GM21786 (cell line): ENCODE measurements at regions not wholly inside any gene's neighbourhood (a gene's known extent, or its start where the extent isn't known, plus 50 kb on each side); places are given as distances from the start of the nearest gene placed in this dataset.
"Not testable (repeated sequence)": the region's sequence is repeated elsewhere in the genome, so short reads cannot be mapped to it uniquely, and the experiment has no call there.

ENCODE experiments used
- ATAC-seq: cut with Tn5 transposase; IDR thresholded peaks from one replicate; pipeline ENCODE4 v1.9.1; 2021; ENCODE audit not compliant: unreplicated experiment

DNA sequence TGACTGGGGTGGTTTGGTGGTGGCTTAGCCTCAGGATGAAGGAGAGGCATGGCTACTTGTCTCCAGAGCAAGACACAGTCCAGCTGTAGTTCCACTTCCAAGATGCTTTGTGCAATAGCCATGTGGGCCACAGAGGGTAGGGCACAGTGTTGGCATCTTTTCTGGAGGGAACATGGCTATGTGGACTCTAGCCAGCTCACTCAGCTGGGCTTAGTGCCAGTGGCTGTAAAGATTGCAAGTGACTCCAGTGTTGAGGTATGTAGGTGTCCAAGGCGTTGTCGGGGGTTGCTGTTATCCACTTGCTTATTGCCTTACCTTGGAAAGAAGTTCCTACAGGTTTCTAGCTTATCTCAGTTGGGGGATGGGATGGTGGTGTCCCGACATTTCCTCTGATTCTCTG lies 233.4 kb downstream of the CD109 start:
- no peak for ATAC-seq

DNA sequence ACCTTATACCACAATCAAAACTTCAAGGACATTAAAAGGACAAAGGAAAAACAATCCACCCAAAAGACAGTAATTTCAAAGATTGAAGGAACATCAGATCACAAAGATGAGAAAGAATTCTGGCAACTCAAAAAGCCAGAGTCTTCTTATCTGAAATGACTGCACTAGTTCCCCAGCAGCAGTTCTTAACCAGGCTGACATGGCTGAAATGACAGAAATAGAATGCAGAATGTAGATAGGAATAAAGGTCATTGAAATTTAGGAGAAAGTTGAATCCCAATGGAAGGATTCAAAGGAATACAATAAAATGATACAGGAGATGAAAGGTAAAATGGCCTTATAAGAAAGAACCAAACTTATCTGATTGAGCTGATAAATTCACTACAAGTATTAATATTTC lies 231.4 kb downstream of the CD109 start:
- ATAC-seq = no peak

DNA sequence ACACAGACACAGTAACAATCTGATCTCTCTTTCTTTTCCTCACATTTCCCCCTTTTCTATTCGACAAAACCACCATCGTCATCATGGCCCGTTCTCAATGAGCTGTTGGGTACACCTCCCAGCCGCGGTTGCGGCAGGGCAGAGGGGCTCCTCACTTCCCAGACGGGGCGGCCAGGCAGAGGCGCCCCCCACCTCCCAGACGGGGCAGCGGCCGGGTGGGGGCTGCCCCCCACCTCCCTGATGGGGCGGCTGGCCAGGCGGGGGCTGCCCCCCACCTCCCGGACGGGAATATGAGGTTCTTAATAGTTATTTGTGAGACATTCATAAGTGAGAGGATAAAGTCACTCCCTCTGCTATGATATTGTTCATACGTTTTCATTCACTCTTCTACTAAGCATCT lies 229.7 kb downstream of the CD109 start:
- not testable (repeated sequence) for ATAC-seq

DNA sequence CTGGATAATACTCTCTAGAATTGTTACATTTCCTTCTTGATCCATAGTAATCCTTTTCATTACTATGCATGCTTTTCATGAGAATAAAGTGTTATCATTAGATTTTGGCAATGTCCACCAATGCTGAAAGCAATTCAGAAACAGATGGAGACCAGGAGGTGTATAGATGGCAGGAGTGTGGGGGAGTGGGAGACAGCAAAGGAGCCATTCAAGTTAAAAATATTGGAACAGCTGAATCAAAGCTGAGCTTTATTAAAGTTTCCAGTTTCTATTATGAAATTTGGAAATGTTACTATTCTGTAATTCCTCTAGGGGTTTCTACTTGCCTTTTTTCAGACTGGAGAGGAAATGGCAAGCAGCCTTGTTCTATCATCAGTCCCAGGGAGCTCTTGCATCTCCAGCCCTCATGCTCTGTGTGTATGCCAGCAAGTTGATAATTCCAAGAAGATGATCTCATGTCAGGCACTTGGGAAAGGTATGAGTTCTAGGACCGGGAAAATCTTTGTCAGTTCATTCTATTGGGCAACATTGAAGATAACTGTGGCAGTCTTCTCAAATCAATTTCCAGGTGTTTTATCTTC lies 228.0 kb downstream of the CD109 start:
- no peak for ATAC-seq

DNA sequence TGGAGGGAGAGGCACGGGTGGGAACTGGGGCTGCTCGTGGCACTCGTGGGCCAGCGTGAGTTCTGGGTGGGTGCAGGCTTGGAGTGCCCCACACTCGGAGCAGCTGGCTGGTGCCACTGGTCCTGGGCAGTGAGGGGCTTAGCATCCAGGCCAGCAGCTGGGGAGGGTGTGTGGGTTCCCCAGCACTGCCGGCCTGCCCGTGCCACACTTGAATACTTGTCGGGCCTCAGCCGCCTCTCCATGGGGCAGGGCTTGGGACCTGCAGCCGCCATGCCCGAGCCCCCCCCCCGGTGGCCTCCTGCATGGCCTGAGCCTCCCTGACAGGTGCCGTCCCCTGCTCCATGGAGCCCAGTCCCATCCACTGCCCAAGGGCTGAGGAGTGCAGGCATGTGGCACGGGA lies 207.2 kb downstream of the CD109 start:
- ATAC-seq = no peak

DNA sequence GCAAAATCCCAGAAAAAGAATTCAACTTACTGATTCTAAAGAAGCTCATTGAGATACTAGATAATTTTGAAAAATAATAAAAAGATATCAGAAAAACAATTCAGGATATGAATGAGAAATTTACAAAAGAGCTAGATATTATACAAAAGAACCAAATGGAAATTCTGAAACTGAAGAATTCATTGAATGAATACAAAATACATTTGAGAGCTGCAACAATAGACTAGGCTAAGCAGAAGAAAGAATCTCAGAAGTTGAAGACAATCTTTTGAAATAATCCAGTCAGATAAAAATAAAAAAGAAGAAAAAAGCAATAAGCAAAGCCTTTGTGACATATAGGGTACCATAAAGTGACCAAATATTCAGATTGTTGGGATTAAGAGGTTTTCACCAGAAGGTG lies 206.0 kb downstream of the CD109 start:
- no peak for ATAC-seq

DNA sequence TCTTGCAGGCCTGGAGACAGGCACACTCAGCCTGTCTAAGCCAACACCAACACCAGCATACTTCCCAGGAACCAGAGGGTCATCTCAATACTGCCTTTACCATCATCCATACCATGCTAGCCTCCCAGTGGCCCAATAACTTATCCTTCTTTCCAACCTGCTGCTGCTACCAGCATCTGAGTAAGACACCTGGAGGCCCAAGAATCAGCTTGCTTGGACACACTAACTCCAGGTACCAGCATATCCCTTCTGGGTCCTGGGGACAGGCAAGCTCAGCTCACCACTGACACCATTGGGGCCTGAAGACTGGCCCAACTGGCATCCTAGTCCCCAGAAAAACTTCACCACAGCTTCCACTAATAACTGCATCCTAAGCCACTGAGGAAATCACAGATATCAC lies 205.3 kb downstream of the CD109 start:
- no peak for ATAC-seq

DNA sequence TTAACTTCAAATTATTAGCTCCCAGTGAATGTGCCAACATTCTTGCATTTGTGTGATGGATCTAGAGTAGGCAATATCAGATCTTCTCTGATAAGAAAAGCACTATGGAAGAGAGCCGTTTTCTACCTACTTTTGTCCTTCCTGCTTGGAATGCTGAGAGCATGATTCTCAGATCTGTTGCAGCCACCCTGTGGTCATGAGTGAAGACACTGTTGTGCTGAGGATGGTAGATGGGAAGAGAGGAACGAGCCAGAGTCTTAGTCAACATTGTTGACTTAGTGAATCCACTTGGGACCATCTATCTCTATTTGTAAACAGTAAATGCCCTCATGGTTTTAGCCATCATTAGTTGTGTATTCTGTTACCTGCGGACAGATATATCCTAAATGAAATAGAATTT lies 202.6 kb downstream of the CD109 start:
- no peak for ATAC-seq

DNA sequence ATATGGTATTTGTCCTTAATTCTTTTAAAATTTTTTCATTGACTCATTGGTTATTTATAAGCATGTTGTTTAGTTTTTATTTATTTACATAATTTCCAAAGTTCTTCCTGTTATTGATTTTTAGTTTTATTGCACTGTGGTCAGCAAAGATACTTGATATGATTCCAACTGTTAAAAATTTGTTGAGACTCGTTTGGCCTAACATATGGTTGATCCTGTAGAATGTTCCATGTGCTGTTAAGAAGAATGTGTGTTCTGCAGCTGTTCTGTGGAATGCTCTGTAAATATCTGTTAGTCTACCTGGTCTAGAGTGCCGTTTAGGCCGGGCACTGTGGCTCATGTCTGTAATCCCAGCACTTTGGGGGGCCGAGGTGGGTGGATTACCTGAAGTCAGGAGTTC lies 197.7 kb downstream of the CD109 start:
- no peak for ATAC-seq

DNA sequence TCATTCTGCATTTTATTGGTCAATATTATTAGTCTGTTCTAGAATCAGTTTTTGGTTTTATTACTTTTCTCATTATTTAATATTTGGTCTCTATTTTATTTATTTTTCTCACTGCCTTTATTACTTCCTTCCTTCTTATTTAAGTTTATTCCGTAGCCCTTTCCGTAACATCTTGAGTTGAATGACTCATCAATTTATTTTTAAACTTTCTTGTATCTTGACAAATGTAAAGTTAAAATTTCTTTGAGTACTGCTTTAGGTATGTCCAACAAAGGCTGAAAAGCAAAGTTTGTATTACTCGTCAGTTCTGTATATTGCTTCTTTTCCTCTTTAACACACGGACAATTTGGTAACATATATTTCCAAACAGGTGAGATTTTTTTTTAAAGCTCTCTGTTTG lies 192.0 kb downstream of the CD109 start:
- ATAC-seq = no peak

DNA sequence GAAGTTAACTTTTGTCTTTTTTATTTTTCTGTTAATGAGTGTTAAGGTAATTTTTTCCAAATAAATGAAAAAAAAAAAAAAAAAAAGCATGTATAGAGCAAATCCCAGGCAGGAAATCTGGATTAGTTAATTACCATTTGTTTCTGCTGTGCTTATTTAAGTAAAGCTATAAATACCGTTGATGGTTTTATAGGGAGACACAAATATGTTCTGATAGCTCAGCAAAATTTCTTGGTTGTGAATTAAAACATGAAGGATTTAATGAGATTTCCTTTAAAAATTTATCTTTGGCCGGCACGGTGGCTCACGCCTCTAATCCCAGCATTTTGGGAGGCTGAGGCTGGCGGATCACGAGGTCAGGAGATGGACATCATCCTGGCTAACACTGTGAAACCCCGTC lies 189.4 kb downstream of the CD109 start:
- no peak for ATAC-seq

DNA sequence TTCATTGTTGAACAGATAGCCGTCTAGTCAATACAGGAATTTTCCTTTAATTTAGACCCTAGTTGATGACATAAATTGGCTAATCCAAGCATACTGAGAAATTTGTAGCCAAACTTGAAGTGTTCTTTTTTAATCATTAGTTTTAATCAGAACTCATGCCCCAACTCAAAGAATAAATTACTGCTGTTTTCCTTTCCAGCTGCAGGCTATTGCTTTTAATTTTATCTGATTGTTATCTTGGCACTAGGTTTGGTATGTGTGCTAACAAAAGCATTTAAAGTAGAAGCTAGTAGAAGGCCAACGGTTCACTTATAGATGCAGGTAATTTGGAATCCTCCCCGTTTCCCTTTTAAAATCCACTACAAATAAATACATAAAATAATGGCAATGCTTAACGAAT lies 188.5 kb downstream of the CD109 start:
- ATAC-seq = no peak

DNA sequence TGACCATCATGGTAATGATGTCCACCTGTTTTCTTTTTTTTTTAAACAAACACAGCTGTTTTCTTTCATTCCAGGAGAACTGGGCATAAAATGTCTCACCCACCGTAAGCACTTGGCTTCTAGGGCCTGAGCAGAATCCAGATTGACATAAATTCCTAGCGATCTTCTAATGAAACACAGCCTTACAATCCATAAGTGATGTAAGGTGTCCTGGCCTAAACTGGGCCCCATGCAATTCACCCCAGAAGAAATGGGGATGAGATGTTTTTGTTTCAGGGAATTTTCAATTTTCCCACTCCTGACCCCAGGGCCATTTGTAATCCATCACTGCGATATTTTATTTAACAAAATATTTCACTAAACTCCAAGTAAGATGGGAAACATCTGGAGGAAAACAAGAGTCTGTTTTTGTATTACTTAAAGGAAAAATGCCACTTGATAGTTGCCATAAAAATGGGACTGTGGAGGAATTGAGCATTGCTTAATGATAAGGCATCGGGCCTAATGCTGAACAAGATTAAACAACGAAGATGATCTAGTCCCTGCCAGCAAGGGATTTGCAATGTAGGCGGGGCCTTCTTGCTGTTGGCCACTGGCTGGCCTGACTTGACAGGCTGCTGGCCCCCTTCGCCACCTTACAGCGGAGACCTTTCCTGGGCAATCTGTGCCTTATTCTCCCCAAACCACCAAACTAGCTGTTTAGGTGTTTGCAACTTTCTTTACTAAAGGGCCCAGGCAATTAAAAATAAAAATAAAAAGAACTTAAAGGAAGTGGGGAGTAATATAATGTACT lies 183.7 kb downstream of the CD109 start:
- ATAC-seq = no peak

DNA sequence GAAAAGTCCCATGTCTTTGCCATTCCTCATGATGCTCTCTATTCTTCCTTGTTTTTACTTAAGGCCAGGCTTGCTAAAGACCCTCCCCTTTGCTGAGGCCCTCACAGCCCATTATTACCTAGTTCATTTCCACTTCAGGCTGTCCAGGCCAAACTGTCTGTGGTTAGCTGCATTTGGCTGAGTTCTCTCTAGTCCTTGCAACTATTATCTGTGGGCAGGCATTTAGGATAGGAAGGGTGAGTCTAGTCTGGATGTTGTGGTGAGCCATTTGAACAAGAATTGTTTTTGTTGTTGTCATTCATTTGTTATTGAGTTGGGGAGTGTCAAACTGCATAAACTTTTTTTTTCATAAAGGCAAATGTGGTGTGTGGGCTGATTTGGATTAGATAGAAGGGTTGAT lies 182.4 kb downstream of the CD109 start:
- no peak for ATAC-seq
